NCI-H2081 (cell line): ENCODE measurements at regions not wholly inside any gene's neighbourhood (a gene's known extent, or its start where the extent isn't known, plus 50 kb on each side); places are given as distances from the start of the nearest gene placed in this dataset.
"Not testable (repeated sequence)": the region's sequence is repeated elsewhere in the genome, so short reads cannot be mapped to it uniquely, and the experiment has no call there.

Experiments
- DNase-seq, 2 experiments: peaks; one replicate each; lab custom pipeline; 2025; lab: John Stamatoyannopoulos, UW

DNA sequence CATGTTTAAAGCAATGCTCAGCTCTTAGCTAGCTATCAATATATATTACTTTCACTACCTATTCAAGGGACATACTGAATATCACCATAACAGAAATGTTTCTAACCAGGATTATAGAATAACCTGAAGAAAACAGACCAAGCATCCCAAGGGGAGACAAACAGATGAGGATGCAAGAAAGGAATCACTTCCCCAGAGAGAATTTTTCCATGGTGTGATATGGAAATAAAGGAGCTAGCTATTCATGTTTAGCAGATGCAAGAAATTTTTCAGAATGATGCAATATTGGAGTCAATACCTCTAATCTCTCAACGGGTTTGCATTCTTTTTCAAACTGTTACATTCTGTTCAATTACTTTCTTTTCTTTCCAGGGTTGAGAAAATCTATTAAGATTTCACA, 538.9 kb upstream of the FLRT2 start:
- no peak for DNase-seq

DNA sequence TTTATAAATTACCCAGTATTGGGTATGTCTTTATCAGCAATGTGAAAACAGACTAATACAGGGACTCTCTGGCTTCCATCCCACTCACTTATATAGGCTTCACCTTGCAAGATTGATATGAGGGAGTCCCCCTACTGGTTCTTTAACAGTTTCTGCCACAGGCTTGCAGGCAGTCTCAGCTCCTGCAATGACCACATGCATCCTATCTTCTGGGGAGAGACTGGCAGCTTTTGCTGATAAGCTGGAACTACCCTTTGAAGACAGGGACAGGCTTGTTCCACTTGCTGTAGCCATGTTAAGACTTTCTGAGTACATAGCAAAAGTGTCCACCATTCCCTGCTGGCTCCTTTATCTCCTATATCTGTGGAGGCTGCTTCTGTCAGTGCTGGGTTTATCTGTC, 531.7 kb upstream of the FLRT2 start:
- DNase-seq = no peak

DNA sequence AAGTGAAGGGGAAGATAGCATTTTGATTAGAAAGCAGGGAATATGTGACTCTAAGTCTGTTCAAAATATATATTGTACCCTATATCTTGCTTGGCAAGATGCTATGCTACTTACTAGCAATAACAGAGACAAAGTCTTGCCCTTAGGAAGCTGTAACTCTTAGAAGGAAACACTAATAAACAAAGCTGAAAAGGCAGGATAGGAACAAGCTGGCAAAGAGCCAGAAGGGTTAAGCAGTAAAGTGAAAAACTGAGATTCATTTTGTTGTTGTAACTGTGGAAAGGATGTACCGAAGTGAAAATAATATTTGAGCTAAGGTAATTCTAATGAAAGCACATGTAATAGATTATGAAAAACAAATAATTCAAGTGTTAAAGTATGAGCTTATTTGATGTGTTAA, 527.1 kb upstream of the FLRT2 start:
- DNase-seq = no peak

DNA sequence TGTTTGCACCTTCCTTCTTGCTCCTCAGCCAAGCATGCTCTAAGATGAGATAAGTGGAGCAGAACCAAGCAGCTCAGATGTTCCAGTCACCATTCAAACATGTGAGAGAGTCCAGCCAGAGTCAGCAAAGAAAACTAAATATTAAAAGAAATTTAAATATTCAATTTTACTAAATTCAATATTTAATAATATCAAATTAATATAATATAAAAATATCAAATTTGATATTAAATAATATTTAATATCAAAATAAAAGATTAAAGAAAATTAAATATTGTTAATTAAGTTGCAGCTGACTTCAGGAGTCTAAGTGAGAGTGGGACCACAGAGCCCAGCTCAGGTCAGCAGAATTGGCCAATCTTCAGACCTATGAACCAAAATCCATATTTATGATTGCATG, 526.1 kb upstream of the FLRT2 start:
- DNase-seq = no peak

DNA sequence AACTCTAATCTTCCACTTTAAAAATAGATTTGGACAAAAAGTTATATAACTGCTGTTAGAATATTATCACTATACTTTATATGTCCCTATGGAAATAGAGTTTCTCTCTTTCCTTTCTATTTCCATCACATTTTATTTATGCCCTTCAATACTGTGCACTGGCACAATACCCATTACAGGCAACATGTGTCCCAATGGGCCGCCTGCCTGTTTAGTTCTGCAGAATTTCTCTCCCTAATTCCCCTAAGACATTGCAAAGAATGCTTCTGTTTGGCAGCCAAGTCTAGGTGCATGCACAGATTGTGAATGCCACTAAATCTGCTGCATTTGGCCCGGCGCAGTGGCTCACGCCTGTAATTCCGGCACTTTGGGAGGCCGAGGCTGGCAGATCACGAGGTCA, 520.4 kb upstream of the FLRT2 start:
- DNase-seq = no peak

DNA sequence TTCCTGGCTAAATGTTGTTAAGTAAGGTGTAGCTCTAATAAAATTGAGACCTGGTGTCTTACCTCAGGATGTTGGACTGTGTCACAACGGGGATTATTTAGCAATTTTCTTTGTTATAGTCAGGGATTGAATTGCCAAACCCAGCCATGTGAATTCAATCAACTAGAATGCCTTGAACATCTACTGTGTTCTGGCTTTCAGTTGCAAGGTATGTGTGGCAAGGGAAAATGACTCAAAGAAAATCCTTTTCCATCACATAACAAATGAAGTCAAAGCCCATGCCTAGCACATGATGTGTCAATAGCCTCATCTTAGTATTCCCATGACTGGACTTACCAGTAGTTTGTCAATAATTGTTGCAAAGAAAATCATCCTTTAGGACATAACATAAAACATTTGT, 519.8 kb upstream of the FLRT2 start:
- no peak for DNase-seq

DNA sequence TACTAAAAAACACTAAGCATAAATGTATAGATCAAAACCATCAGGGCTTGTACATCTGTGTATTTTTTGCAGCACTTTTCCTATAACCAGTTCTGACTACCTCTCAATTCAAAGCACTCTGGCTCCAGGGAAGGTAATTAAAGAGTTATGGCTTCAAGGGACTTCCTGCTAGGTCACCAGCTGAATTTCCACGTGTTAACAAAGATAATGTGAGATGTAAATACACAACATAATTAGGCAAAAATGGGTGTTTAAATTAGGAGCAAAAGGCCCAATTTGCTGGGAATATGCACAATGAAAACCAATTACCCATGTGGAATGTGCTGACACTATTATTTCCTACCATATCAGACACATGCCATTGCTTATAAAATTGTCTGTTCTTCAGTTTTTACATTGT, 513.4 kb upstream of the FLRT2 start:
- DNase-seq = peak; percentile 59 to 88

DNA sequence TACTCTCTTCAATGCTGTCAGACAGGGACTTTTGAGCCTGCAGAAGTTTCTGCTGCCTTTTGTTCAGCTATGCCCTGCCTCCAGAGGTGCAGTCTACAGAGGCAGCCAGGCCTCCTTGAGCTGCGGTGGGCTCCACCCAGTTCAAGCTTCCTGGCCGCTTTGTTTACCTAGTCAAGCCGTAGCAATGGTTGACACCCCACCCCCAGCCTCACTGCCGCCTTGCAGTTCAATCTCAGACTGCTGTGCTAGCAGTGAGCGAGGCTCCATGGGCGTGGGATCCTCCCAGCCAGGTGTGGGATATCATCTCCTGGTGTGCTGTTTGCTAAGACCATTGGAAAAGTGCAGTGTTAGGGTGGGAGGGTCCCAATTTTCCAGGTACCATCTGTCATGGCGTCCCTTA, 506.1 kb upstream of the FLRT2 start:
- not testable (repeated sequence) for DNase-seq

DNA sequence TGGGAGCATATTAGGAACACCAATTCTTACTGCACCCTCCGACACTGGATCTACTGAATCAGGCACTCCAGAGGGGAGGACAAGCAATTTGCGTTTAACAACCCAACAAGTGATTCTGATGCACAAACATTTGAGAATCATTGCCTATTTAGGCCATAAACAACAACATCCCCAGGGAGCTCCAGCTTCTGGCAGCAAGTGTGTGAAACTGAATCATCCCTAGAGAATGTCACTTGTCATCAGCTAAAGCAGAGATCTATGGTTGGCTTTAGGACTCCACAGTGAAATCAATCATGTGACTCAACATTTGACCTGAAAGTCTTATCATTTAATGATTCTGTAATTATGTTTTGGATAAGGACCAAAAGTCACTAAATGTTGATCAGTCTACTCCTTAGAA, 505.0 kb upstream of the FLRT2 start:
- no peak for DNase-seq

DNA sequence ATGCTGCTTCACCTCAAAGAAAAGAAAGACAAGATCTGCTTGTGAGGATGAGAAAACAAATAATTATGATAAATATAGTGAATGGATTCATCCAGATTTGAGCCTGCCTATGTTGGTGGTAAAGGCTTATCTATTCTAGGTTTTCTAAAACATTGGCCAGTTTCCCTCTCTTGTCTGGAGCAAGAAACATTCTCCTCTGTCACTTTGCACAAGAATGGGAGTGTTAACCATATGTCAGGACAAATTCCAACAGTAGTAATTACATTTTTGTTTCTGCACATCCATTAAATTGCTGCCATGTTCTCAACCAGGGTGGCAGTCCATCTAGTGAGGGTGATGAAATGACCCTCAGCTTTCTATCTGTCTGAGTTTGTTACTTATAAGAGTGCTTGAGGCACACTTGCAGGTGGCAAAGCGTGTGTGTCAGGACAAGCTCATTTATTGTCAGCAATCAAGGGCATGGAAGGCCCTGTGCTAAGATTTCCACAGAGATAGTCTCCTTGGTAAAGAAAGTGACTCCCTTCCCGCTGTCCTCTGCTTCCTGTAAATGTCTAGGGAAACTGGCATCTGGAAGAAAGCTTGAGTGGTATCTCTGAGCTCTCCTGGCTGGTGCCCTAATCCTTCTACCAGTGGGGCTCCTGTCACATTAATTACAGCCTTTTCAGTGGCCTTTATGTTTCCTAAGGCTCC, 502.1 kb upstream of the FLRT2 start:
- DNase-seq = no peak

DNA sequence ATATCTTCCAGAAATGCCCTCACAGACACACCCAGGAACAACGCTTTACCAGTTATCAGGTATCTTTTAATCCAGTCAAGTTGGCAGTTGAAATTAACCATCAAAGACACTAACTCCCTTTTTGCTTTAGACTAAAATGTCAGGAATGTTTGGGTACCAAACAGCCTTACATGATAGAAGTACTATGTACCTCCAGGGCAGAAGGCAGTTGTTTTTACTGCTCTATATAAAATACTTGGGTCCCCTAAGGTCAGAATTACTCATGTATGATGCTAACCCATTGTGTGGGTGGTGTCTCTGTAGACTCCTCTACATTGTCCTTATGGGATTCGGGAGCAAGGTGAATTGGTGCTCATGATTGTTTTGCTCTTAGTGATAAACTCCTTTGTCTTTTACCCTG, 492.5 kb upstream of the FLRT2 start:
- no peak for DNase-seq

DNA sequence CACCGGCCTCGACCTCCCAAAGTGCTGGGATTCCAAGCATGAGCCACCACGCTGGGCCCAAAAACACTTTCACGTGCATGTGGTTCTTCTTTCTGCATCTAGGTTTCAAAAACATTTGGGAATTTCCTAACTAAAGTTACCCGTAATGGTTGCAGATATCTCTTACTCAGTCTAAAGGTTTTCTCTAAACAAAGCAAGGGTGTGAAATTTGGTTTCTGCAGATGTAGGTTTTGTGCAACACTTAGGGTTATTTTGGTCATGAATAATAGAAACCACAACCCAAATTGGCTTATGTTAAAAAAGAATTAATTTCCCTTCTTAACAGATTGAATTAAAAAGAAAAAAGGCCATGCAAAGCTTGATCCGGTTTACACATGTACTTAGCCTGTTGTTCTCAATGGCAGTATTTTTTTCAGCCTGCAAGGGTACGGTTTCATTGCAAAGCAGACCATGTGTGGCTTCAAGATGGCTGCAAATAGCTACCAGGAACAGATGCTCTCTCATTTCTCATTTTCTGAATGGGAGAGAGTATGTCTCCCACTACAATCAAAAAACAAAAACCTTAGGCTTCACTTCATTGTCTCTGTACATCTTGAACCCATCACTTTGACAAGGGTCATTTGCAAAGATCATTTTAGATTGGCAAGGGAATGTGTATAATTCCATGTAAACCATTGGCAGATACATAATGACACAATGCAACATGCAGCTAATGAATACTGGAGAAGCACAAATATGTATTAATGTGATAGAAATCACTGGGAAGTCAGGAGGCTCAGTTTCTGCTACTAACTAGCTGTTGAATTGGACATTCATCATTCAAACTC, 491.2 kb upstream of the FLRT2 start:
- no peak for DNase-seq

DNA sequence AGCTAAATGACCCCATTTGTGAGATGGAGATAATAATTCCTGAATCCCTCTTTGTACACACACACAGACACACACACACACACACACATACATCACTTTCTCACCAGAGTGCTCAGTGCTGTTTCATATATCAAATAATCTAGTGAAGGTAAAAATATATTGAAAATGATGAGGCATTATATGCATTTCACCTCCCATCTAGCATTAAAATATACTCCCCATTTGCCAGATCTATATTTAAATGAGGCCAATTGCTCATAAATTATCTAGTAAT, 490.7 kb upstream of the FLRT2 start:
- no peak for DNase-seq

DNA sequence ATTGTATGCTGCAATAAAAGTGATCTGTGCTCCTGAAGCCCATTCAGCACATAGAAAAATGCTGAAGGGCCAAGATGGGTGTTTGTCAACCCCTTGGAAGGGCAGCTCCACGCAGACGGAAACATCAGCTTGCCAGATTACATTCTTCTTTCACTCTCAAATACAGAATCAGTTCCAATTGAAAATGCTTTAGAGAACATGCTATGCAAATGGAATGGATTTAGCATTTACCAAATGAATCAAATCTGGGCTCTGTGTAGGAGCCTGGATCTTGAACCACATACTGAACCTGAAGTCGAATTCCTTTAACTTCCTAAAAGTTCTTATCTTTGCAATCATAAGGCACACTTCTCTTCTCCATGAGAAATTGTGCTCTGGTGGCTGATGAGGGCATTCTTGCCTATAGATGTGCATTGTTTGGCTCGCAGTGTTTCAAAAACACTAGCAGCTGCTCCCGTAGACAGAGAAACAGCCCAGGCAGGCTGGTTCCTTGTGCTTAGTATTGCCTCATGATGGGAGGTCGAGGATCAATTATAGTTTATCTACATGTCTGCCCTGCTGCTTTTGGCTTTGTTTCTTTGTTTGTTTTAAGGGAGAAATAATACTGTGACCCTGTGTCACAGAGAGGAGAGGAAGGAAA, 489.8 kb upstream of the FLRT2 start:
- peak in 1 of 2 experiments; percentile 63 for DNase-seq

DNA sequence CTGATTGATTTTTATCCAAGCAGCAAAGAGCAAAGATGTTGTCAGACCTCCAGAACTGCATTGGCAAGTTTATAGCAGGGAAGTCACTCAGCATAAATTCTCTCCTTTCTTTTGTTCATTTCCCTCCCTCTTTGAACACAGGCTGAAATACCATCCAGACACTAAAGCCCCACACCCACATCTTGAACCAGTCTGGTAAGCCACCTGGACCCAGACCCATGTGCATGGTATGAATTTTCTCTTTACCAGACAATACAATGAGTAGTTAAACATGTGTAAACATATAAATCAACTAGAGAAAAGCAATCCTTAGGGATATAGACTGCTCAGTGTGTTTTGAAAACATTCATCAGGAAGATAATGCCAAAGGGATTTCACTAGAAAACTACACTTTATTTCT, 488.3 kb upstream of the FLRT2 start:
- DNase-seq = peak in 1 of 2 experiments; percentile 50

DNA sequence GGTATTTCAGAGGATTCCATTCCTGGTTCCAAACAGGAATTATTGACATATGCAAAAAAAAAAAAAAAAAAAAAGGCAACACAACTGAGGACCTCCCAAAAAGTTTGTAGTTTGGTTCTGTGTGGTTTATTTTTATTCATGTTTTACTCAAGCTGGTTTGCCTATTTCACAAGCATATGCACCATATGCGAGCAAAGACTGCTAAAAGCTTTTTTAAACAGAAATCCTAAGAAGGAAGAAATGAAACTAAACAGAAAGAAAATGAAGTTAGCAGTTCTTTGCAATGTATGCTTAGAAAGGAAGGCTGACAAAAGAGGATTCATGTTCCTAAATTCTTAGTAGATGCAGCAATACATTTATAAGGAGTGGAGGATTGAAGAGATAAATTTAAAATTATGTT, 487.6 kb upstream of the FLRT2 start:
- DNase-seq = no peak

DNA sequence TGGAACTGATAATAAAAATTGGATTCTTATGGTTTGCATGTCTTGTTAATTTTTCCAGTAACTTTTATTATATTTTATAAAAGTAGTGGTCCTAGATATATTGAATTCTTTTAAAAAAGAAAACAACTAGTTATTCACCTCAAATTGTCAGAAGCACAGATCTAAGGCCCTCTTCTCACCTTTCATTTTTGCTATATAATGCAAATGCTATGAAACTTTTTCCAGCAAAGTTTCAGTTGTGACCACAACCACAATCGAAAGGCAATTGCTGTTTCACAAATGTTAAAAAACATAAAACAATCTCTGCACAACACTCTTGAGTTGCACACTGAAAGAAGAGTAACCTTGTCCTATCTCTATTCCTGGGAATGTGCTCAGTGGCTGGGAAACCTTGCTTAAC, 479.8 kb upstream of the FLRT2 start:
- no peak for DNase-seq

DNA sequence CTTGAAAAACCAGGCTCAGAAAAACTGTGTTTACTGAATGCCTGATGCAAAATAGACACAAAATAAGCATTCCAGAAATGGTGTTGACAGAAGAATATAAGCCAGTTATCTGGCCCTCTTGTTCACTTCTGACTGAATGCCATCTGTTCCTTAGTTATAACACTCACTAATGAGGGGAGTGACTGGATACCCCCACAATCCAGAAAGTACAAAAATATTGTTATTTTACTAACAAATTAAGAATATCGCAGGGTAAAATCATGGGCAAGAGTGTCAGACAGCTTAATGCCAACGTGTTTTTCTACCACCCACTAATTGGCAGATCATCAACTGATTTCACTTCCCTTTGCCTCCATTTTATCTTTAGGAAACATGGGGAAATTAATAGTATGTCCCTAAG, 477.3 kb upstream of the FLRT2 start:
- no peak for DNase-seq

DNA sequence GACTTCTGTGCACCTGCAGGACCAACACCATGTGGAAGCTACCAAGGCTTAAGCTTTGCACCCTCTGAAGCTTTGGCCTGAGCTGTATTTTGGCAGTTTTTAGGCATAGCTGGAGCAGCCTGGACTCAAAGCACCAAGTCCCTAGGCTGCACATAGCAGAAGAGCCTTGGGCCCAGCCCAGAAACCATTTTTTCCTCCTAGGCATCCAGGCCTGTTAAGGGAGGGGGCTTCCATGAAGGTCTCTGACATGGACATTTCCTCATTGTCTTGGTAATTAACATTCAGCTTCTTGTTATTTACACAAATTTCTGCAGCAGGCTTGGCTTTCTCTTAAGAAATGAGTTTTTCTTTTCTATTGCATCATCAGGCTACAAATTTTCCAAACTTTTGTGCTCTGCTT, 475.8 kb upstream of the FLRT2 start:
- no peak for DNase-seq

DNA sequence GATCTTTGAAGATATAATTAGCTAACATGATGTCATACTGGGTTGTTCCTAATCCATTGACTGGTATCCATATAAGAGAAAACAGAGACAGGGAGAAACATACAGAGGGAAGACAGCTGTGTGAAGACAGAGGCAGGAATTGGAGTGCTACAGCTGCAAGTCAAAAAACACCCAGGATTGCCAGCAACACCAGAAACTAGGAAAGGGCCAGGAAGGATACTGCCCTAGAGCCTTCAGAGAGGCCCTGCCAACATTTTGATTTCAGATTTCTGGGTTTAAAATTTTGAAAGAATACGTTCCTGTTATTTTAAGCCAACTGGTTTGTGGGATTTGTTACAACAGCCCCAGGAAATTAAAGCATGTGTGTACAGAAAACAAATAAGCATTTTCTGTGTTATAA, 473.7 kb upstream of the FLRT2 start:
- no peak for DNase-seq

DNA sequence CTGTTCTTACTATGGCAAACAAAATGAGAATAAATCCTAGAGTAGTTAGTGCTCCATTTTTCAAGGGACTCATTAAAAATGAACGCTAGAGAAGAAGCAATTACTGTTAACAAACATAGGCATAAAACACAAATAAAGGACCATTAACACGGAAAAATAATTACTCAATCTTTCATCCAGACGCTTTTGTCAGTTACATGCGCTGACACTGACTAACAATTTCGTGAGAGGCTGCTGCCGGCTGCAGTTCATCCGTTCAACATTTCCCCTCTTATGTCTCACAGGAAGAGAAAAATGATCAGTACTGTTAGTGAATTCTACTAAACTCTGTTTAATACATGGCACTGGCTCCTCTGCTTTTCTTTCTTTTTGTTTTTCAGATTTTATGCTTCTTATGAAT, 472.7 kb upstream of the FLRT2 start:
- peak in 1 of 2 experiments; percentile 58 for DNase-seq

DNA sequence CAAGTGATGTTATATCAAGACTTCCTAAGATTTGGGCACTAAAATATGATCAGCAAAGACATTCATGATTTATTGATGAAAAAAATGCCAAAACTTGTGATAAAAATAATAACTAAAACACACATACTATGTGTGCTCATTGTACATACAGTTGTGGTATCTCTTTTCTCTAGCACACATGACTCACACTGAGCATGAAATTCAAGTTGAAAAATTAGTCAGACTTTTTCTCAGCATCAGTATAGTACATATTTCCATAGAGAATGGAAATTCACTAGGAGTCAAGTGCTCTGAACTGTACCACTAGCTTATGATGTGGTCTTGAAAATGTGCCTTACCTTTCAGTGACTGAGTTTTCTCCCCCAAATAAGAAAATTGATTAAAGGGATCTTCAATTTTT, 471.8 kb upstream of the FLRT2 start:
- no peak for DNase-seq

DNA sequence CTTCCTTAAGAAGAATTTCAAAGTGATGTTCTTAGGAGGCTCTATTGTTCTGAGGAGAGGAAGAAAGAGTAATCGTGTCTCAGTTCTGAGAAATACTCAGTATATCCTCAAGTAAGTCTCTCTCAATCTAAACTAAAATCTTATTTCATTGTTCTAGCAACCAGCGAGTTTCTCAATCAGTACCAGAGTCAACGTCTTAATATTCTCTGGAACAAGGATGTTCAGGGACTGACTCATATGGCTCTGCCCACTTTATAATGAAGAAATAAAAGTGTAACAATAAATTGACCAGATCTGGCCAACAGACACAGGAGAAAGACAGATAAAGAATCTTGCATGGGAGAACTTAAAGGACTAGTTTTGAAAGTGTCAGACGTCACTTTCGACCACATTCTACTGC, 469.8 kb upstream of the FLRT2 start:
- DNase-seq = no peak

DNA sequence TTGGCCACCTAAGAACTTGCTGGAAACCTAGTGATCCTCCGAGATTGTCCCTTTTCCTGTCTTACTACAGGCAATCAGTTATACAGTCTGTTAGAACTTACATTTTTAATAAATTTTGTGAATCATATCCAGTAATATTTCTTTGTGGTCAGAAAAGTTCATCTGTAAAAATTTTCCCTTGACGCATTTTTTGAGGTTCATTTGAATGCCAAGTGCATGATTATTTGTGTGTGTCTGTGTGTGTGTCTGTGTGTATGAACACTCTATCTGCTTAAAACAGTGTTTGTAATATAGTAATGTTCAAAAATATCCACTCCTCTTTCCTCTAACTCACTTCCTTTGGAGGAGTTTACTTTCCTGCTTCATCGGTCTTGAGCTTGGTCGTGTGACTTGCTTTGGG, 468.7 kb upstream of the FLRT2 start:
- DNase-seq = no peak
